Subcutaneous abdominal adipose tissue (tissue), 5 donors: ENCODE measurements at regions not wholly inside any gene's neighbourhood (a gene's known extent, or its start where the extent isn't known, plus 50 kb on each side); places are given as distances from the start of the nearest gene placed in this dataset.

Experiments used
- H3K27ac ChIP-seq: one replicate; pipeline ENCODE4 v1.7.0; 2013; ENCODE audit warnings: low read depth, mild to moderate bottlenecking, inconsistent platforms, low read length, moderate library complexity
- H3K27me3 ChIP-seq, 5 donors: one replicate each; pipeline ENCODE4 v1.7.0; 2013; ENCODE audit warnings: low read length in 5 of 5, inconsistent platforms in 1 of 5; ENCODE audit not compliant: control insufficient read depth in 5 of 5, insufficient read depth in 4 of 5
- H3K36me3 ChIP-seq, 5 donors: one replicate each; pipeline ENCODE4 v1.7.0; 2013; ENCODE audit warnings: low read length in 5 of 5; ENCODE audit not compliant: control insufficient read depth in 5 of 5, insufficient read depth in 5 of 5
- H3K4me1 ChIP-seq, 5 donors: one replicate each; pipeline ENCODE4 v1.7.0; 2013; ENCODE audit warnings: low read length in 5 of 5, mild to moderate bottlenecking in 3 of 5, moderate library complexity in 1 of 5; ENCODE audit not compliant: control insufficient read depth in 5 of 5, insufficient read depth in 5 of 5
- H3K4me3 ChIP-seq, 5 donors: one replicate each; pipeline ENCODE4 v1.7.0; 2013; ENCODE audit warnings: low read length in 5 of 5, low read depth in 1 of 5
- H3K9ac ChIP-seq, 5 donors: one replicate each; pipeline ENCODE4 v1.7.0; 2013; ENCODE audit warnings: low read length in 5 of 5, mild to moderate bottlenecking in 4 of 5, moderate library complexity in 3 of 5
- H3K9me3 ChIP-seq, 5 donors: one replicate each; pipeline ENCODE4 v1.7.0; 2013; ENCODE audit warnings: low read length in 5 of 5; ENCODE audit not compliant: control insufficient read depth in 5 of 5
- donor health status: healthy.
- donor health status: healthy.
- donor health status: healthy.
- donor health status: healthy.
- donor health status: healthy.

GRCh38 chr17:45692661-45693060, 91.5 kb upstream of the CRHR1 start:
- H3K9me3 ChIP-seq: peaks cover 0 to 3% (median 0%) of the 10 kb centered on the region in 5 donors
- no peak overlapping the region for H3K4me3 ChIP-seq
- no peaks in the 10 kb centered on the region for H3K36me3 ChIP-seq
- no peak overlapping the region for H3K9ac ChIP-seq
- peaks cover 11 to 38% (median 15%) of the 10 kb centered on the region in 5 donors for H3K27me3 ChIP-seq
- no peaks in the 10 kb centered on the region for H3K4me1 ChIP-seq
- H3K27ac ChIP-seq: no peak overlapping the region

GRCh38 chr17:45693792-45694191, 90.3 kb upstream of the CRHR1 start:
- H3K4me1 ChIP-seq: no peaks in the 10 kb centered on the region
- H3K27me3 ChIP-seq: peaks cover 11 to 38% (median 15%) of the 10 kb centered on the region in 5 donors
- no peak overlapping the region for H3K27ac ChIP-seq
- H3K9me3 ChIP-seq: peaks cover 0 to 3% (median 0%) of the 10 kb centered on the region in 5 donors
- no peak overlapping the region for H3K4me3 ChIP-seq
- H3K9ac ChIP-seq: no peak overlapping the region
- no peaks in the 10 kb centered on the region for H3K36me3 ChIP-seq

- Histone ChIP-seq H3K27ac (no peak overlapping the region), H3K4me1 (no peaks in the 10 kb centered on the region), H3K36me3 (no peaks in the 10 kb centered on the region), H3K4me3 (no peak overlapping the region), H3K9ac (no peak overlapping the region), H3K9me3 (peaks cover 0 to 3% (median 0%) of the 10 kb centered on the region in 5 donors), H3K27me3 (peaks cover 0 to 20% (median 13%) of the 10 kb centered on the region in 5 donors)
These were observed 87.7 kb upstream of the CRHR1 start for GRCh38 chr17:45696442-45696841.

- peaks cover 0 to 14% (median 14%) of the 10 kb centered on the region in 5 donors for H3K27me3 ChIP-seq
- H3K36me3 ChIP-seq: no peaks in the 10 kb centered on the region
- no peaks in the 10 kb centered on the region for H3K4me1 ChIP-seq
- peaks cover 0 to 3% (median 0%) of the 10 kb centered on the region in 5 donors for H3K9me3 ChIP-seq
- H3K27ac ChIP-seq: no peak overlapping the region
- H3K4me3 ChIP-seq: no peak overlapping the region
- H3K9ac ChIP-seq: no peak overlapping the region
These were observed 87.0 kb upstream of the CRHR1 start for GRCh38 chr17:45697076-45697475.

- peaks cover 0 to 3% (median 0%) of the 10 kb centered on the region in 5 donors for H3K9me3 ChIP-seq
- H3K4me1 ChIP-seq: no peaks in the 10 kb centered on the region
- H3K27me3 ChIP-seq: peaks cover 0 to 16% (median 13%) of the 10 kb centered on the region in 5 donors
- H3K4me3 ChIP-seq: no peak overlapping the region
- no peak overlapping the region for H3K27ac ChIP-seq
- H3K9ac ChIP-seq: no peak overlapping the region
- no peaks in the 10 kb centered on the region for H3K36me3 ChIP-seq
These were observed 83.7 kb upstream of the CRHR1 start for GRCh38 chr17:45700171-45701090.

- Histone ChIP-seq H3K27ac (no peak overlapping the region), H3K9me3 (no peaks in the 10 kb centered on the region), H3K36me3 (no peaks in the 10 kb centered on the region), H3K4me3 (no peak overlapping the region), H3K9ac (no peak overlapping the region), H3K27me3 (peaks cover 0 to 16% (median 13%) of the 10 kb centered on the region in 5 donors), H3K4me1 (no peaks in the 10 kb centered on the region)
These were observed 81.4 kb upstream of the CRHR1 start for GRCh38 chr17:45702666-45703266.

GRCh38 chr17:45703348-45703747, 80.8 kb upstream of the CRHR1 start:
- Histone ChIP-seq H3K27me3 (peaks cover 0 to 16% (median 9%) of the 10 kb centered on the region in 5 donors), H3K9ac (no peak overlapping the region), H3K4me3 (no peak overlapping the region), H3K4me1 (no peaks in the 10 kb centered on the region), H3K9me3 (no peaks in the 10 kb centered on the region), H3K27ac (no peak overlapping the region), H3K36me3 (no peaks in the 10 kb centered on the region)

- peaks cover 0 to 19% (median 9%) of the 10 kb centered on the region in 5 donors for H3K27me3 ChIP-seq
- no peak overlapping the region for H3K27ac ChIP-seq
- H3K9me3 ChIP-seq: no peaks in the 10 kb centered on the region
- H3K9ac ChIP-seq: no peak overlapping the region
- no peaks in the 10 kb centered on the region for H3K36me3 ChIP-seq
- no peaks in the 10 kb centered on the region for H3K4me1 ChIP-seq
- H3K4me3 ChIP-seq: no peak overlapping the region
These were observed 80.3 kb upstream of the CRHR1 start for GRCh38 chr17:45703806-45704205.

- Histone ChIP-seq H3K9me3 (no peaks in the 10 kb centered on the region), H3K9ac (no peak overlapping the region), H3K4me3 (no peak overlapping the region), H3K36me3 (no peaks in the 10 kb centered on the region), H3K4me1 (no peaks in the 10 kb centered on the region), H3K27me3 (peaks cover 0 to 20% (median 9%) of the 10 kb centered on the region in 5 donors), H3K27ac (no peak overlapping the region)
These were observed 79.9 kb upstream of the CRHR1 start for GRCh38 chr17:45704251-45704650.
